Left lung (tissue), 4 donors: ENCODE measurements at regions not wholly inside any gene's neighbourhood (a gene's known extent, or its start where the extent isn't known, plus 50 kb on each side); places are given as distances from the start of the nearest gene placed in this dataset.

Experiments used
- ATAC-seq: fragments of 200-7000 bp; cut with Tn5 transposase; one replicate; pipeline ENCODE4 v1.9.1; 2020; ENCODE audit warnings: moderate library complexity
- DNase-seq, 4 donors: peaks; one replicate each; pipeline ENCODE4 v3.0.0-alpha.2; 2013 to 2020
- H3K27ac ChIP-seq, 2 donors: fragments of 200-600 bp; sonication (generic) in 1 of 2; one replicate each; pipeline versions ENCODE4 v1.5.0 to v1.8.0; 2020 to 2021
- H3K27me3 ChIP-seq, 2 donors: fragments of 200-600 bp; sonication (generic) in 1 of 2; one replicate each; pipeline versions ENCODE4 v1.5.0 to v1.8.0; 2020 to 2021
- H3K36me3 ChIP-seq, 2 donors: fragments of 200-600 bp; sonication (generic) in 1 of 2; one replicate each; pipeline versions ENCODE4 v1.5.0 to v1.8.0; 2020 to 2021
- H3K4me1 ChIP-seq, 2 donors: fragments of 200-600 bp; one replicate each; pipeline ENCODE4 v1.8.0; 2021
- H3K4me3 ChIP-seq, 2 donors: fragments of 200-600 bp; sonication (generic) in 1 of 2; one replicate each; pipeline versions ENCODE4 v1.5.0 to v1.8.0; 2020 to 2021; ENCODE audit warnings: mild to moderate bottlenecking in 1 of 2
- H3K9me3 ChIP-seq, 2 donors: fragments of 200-600 bp; sonication (generic) in 1 of 2; one replicate each; pipeline versions ENCODE4 v1.5.0 to v1.8.0; 2020 to 2021
- intact Hi-C, 2 donors: fragments of 100-400 bp; cut with DNase I; formaldehyde crosslinking; loops; one replicate each; pipeline versions ENCODE4 v1.11.2 to v1.14.2; 2022
- TF ChIP-seq, protein P1 (sequence below), 2 donors: fragments of 200-600 bp; sonication (generic) in 1 of 2; IDR thresholded peaks; one replicate each; pipeline versions ENCODE4 v1.5.0 to v1.8.0; 2021; ENCODE audit warnings: antibody characterized with exemption in 2 of 2
- donor health status: DM: no; HTN: yes; CAD: no.
- donor health status: DM: no; HTN: no; CAD: no.

- peaks cover 31 to 48% of the 10 kb centered on the region in 2 donors for H3K4me1 ChIP-seq
- H3K27me3 ChIP-seq = no peaks in the 10 kb centered on the region
- H3K27ac ChIP-seq = no peak overlapping the region
- intact Hi-C loops = no loop called here
- DNase-seq (no peak), ATAC-seq (no peak)
- TF ChIP-seq, protein P1, sequence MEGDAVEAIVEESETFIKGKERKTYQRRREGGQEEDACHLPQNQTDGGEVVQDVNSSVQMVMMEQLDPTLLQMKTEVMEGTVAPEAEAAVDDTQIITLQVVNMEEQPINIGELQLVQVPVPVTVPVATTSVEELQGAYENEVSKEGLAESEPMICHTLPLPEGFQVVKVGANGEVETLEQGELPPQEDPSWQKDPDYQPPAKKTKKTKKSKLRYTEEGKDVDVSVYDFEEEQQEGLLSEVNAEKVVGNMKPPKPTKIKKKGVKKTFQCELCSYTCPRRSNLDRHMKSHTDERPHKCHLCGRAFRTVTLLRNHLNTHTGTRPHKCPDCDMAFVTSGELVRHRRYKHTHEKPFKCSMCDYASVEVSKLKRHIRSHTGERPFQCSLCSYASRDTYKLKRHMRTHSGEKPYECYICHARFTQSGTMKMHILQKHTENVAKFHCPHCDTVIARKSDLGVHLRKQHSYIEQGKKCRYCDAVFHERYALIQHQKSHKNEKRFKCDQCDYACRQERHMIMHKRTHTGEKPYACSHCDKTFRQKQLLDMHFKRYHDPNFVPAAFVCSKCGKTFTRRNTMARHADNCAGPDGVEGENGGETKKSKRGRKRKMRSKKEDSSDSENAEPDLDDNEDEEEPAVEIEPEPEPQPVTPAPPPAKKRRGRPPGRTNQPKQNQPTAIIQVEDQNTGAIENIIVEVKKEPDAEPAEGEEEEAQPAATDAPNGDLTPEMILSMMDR (IDR thresholded peaks at IDR 0.05) = no peak
- H3K4me3 ChIP-seq = no peak overlapping the region
- no peaks in the 10 kb centered on the region for H3K36me3 ChIP-seq
- H3K9me3 ChIP-seq = no peaks in the 10 kb centered on the region
Observed at GRCh38 chr1:224501836-224502235, 67.2 kb upstream of the WDR26 start.

DNA sequence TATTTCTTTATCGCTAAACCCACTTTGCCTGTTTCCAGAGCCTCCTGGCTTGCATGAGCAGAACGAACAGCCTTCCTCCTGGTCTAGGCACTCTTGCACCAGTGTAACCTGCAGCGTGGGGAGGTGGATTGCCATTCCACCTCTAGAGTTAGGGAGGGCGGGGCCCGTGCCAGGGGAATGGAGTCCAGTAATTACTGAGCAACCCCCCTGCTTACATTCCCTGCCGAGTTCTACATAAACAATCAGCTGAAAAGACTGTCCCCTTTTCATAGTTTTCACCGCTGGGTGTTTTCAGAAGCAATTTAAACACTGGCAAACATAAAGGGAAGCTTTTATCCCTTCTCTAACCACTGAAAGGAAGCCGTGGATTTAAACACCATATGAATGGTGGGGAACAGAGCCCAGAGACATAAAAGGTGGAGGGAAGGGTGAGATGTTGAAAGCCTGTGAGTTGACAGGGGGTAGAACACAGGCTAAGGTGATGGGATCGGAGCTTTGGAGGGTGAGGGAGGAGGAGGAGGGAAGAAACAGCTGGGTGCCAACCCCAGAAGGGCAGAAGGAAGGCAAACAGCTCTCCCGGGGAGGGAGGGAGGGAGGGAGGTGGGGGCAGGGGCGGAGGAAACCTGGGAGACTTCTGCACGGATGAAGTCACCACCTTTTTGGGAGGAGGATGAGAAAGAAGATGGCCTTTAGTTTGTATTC lies 68.0 kb upstream of the WDR26 start:
- H3K36me3 ChIP-seq = no peaks in the 10 kb centered on the region
- H3K9me3 ChIP-seq = no peaks in the 10 kb centered on the region
- TF ChIP-seq, protein P1 (IDR thresholded peaks at IDR 0.05) = no peak
- peak overlapping the region; percentile 74 to 75 for H3K27ac ChIP-seq
- ATAC-seq (peak; percentile 23), DNase-seq (no peak)
- no peaks in the 10 kb centered on the region for H3K27me3 ChIP-seq
- peaks cover 31 to 42% of the 10 kb centered on the region in 2 donors for H3K4me1 ChIP-seq
- H3K4me3 ChIP-seq = no peak overlapping the region
- intact Hi-C loops = no loop called here

- peaks cover 25 to 34% of the 10 kb centered on the region in 2 donors for H3K4me1 ChIP-seq
- H3K36me3 ChIP-seq = no peaks in the 10 kb centered on the region
- DNase-seq (peak; percentile 43 to 89 (median 78)), ATAC-seq (peak; percentile 89)
- TF ChIP-seq, protein P1 (IDR thresholded peaks at IDR 0.05) = no peak
- no peaks in the 10 kb centered on the region for H3K9me3 ChIP-seq
- intact Hi-C loops = no loop called here
- H3K4me3 ChIP-seq = no peak overlapping the region
- peak overlapping the region; percentile 74 to 75 for H3K27ac ChIP-seq
- no peaks in the 10 kb centered on the region for H3K27me3 ChIP-seq
Observed at GRCh38 chr1:224503161-224504118, 68.8 kb upstream of the WDR26 start.

DNA sequence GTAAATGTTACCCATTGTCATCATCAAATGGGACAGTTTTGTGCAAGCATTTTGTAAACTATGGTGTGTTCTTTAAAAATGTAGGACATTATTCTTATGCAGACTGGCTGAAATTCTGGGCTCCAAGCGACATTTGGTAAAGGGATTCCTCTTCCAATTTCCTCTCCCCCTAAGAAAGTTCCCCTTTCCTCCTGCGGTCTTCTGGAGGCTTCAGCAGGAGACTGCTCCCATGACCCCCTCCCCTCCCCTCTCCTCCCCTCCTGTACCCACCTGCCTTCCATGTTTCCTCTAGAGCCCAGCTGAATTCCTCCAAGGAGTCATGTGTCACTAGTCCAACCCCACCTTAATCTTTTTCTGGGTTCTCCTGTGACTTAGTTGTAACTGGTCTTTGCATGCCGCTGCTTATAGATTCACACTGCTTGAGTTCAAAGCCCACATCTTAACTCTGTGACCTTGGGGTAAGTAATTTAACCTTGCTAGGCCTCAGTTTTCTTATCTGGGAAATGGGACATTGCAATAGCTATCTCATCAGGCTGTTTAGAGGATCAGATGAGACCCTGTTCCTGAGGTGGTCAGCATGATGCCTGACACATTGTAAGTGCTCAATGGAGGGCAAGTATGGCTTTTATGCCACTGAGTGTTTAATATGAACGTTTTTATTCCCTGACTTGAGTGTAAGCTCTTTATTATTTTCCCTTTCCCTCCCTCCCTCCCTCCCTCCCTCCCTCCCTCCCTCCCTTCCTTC lies 69.9 kb upstream of the WDR26 start:
- Histone ChIP-seq H3K36me3 (no peaks in the 10 kb centered on the region), H3K27me3 (no peaks in the 10 kb centered on the region), H3K4me1 (peaks cover 21 to 24% of the 10 kb centered on the region in 2 donors), H3K27ac (peak overlapping the region; percentile 74 to 75), H3K4me3 (no peak overlapping the region), H3K9me3 (no peaks in the 10 kb centered on the region)
- DNase-seq (no peak), ATAC-seq (no peak)
- intact Hi-C loops = no loop called here
- TF ChIP-seq, protein P1 (IDR thresholded peaks at IDR 0.05) = no peak
